Effector CD4-positive, alpha-beta T cell (primary cell): ENCODE measurements at regions not wholly inside any gene's neighbourhood (a gene's known extent, or its start where the extent isn't known, plus 50 kb on each side); places are given as distances from the start of the nearest gene placed in this dataset.
"Not testable (repeated sequence)": the region's sequence is repeated elsewhere in the genome, so short reads cannot be mapped to it uniquely, and the experiment has no call there.

Experiments
- DNase-seq: peaks from one replicate; pipeline ENCODE4 v3.0.0-alpha.2; 2020

- peak; percentile 2 for DNase-seq
Measured at GRCh38 chr1:233790662-233791371, 113.7 kb upstream of the SLC35F3 start.

GRCh38 chr1:233791372-233791703 is 113.1 kb upstream of the SLC35F3 start:
- DNase-seq = no peak

- no peak for DNase-seq
Measured at GRCh38 chr1:233791721-233792120, 112.8 kb upstream of the SLC35F3 start.

- DNase-seq = no peak
Measured at GRCh38 chr1:233794863-233795262, 109.6 kb upstream of the SLC35F3 start.

GRCh38 chr1:233796146-233796783 is 108.2 kb upstream of the SLC35F3 start:
- no peak for DNase-seq

- DNase-seq = no peak
Measured at GRCh38 chr1:233802611-233803010, 101.9 kb upstream of the SLC35F3 start.

- DNase-seq = no peak
Measured at GRCh38 chr1:233805786-233806185, 98.7 kb upstream of the SLC35F3 start.

GRCh38 chr1:233815357-233815756 is 89.1 kb upstream of the SLC35F3 start:
- no peak for DNase-seq

- DNase-seq = no peak
Measured at GRCh38 chr1:233815865-233816264, 88.6 kb upstream of the SLC35F3 start.

- no peak for DNase-seq
Measured at GRCh38 chr1:233816348-233816747, 88.1 kb upstream of the SLC35F3 start.

GRCh38 chr1:233819042-233819441 is 85.4 kb upstream of the SLC35F3 start:
- no peak for DNase-seq

GRCh38 chr1:233824179-233824578 is 80.3 kb upstream of the SLC35F3 start:
- DNase-seq = not testable (repeated sequence)

- DNase-seq = not testable (repeated sequence)
Measured at GRCh38 chr1:233827937-233828336, 76.5 kb upstream of the SLC35F3 start.

- DNase-seq = no peak
Measured at GRCh38 chr1:233828480-233828879, 76.0 kb upstream of the SLC35F3 start.

GRCh38 chr1:233834609-233835008 is 69.9 kb upstream of the SLC35F3 start:
- no peak for DNase-seq

- not testable (repeated sequence) for DNase-seq
Measured at GRCh38 chr1:233838207-233838606, 66.3 kb upstream of the SLC35F3 start.

- no peak for DNase-seq
Measured at GRCh38 chr1:233843525-233844204, 60.8 kb upstream of the SLC35F3 start.

GRCh38 chr1:233844275-233844674 is 60.2 kb upstream of the SLC35F3 start:
- DNase-seq = no peak

- DNase-seq = no peak
Measured at GRCh38 chr1:233844692-233845091, 59.8 kb upstream of the SLC35F3 start.
